Keratinocyte (primary cell): ENCODE measurements at regions not wholly inside any gene's neighbourhood (a gene's known extent, or its start where the extent isn't known, plus 50 kb on each side); places are given as distances from the start of the nearest gene placed in this dataset.

Source experiments
- DNase-seq: peaks from one replicate; pipeline ENCODE4 v3.0.0-alpha.2; 2011; ENCODE audit warnings: low read depth, missing footprints, low spot score
- FAIRE-seq: peaks from 2 replicates; lab custom pipeline; 2011; peaks lifted over from hg19 to GRCh38; lab: Jason Lieb, UNC
- H2AFZ ChIP-seq: 2 replicates; pipeline ENCODE4 v1.6.0; 2012; ENCODE audit warnings: low read length, control low read depth, inconsistent platforms; ENCODE audit not compliant: control insufficient read depth
- H3K27ac ChIP-seq: 2 replicates; pipeline ENCODE4 v1.5.1; 2011; ENCODE audit warnings: low read length; ENCODE audit not compliant: control insufficient read depth, insufficient read depth
- H3K27me3 ChIP-seq: 3 replicates; pipeline ENCODE4 v1.6.0; 2011; ENCODE audit warnings: low read length; ENCODE audit not compliant: control insufficient read depth, insufficient read depth; ENCODE audit errors: extremely low read depth
- H3K36me3 ChIP-seq, 2 experiments: 2 replicates in 1 of 2; 3 replicates in 1 of 2; pipeline ENCODE4 v1.5.1; 2011; ENCODE audit warnings: low read length in 2 of 2, mild to moderate bottlenecking in 1 of 2; ENCODE audit not compliant: control insufficient read depth in 2 of 2, insufficient read depth in 2 of 2; ENCODE audit errors: extremely low read depth in 1 of 2
- H3K4me1 ChIP-seq: 3 replicates; pipeline ENCODE4 v1.5.1; 2011; ENCODE audit warnings: low read length; ENCODE audit not compliant: control insufficient read depth, insufficient read depth; ENCODE audit errors: extremely low read depth
- H3K4me2 ChIP-seq: 3 replicates; pipeline ENCODE4 v1.6.0; 2011; ENCODE audit warnings: low read depth, low read length; ENCODE audit not compliant: control insufficient read depth, insufficient read depth; ENCODE audit errors: extremely low read depth
- H3K4me3 ChIP-seq, 3 experiments: fragments of 200-600 bp in 1 of 3; sonication (generic) in 1 of 3; 2 replicates in 2 of 3; 3 replicates in 1 of 3; pipeline ENCODE4 v1.5.1; 2011 to 2016; ENCODE audit warnings: low read length in 3 of 3, mild to moderate bottlenecking in 3 of 3, control low read depth in 2 of 3, inconsistent platforms in 1 of 3, low read depth in 1 of 3, mixed read lengths in 1 of 3, mixed run types in 1 of 3, moderate library complexity in 1 of 3; ENCODE audit not compliant: control insufficient read depth in 2 of 3, insufficient read depth in 2 of 3; ENCODE audit errors: extremely low read depth in 1 of 3
- H3K79me2 ChIP-seq: 2 replicates; pipeline ENCODE4 v1.6.0; 2012; ENCODE audit warnings: low read length; ENCODE audit not compliant: control insufficient read depth, insufficient read depth
- H3K9ac ChIP-seq: 3 replicates; pipeline ENCODE4 v1.6.0; 2011; ENCODE audit warnings: low read length; ENCODE audit not compliant: control insufficient read depth, insufficient read depth; ENCODE audit errors: extremely low read depth
- H3K9me1 ChIP-seq: 3 replicates; pipeline ENCODE4 v1.6.0; 2011; ENCODE audit warnings: low read length; ENCODE audit not compliant: control insufficient read depth, insufficient read depth; ENCODE audit errors: extremely low read depth
- H3K9me3 ChIP-seq: 2 replicates; pipeline ENCODE4 v1.5.1; 2012; ENCODE audit warnings: low read depth, low read length; ENCODE audit not compliant: control insufficient read depth
- H4K20me1 ChIP-seq: 3 replicates; pipeline ENCODE4 v1.6.0; 2011; ENCODE audit warnings: low read length; ENCODE audit not compliant: control insufficient read depth, insufficient read depth; ENCODE audit errors: extremely low read depth
- EZH2 ChIP-seq: IDR thresholded peaks from one replicate; pipeline ENCODE4 v1.6.1; 2012; ENCODE audit warnings: inconsistent platforms, mild to moderate bottlenecking, low read length, moderate library complexity
- dilution Hi-C: fragments of 300-500 bp; cut with MboI; formaldehyde crosslinking; loops from one replicate; pipeline ENCODE4 v1.7.0; 2020; ENCODE audit warnings: low sequenced_read_pairs; ENCODE audit not compliant: extremely low pct_ligation_motif_present
- TF ChIP-seq, protein P1 (sequence below), 3 experiments: IDR thresholded peaks in 1 of 3; conservative IDR thresholded peaks in 1 of 3; optimal IDR thresholded peaks in 1 of 3; 2 replicates in 2 of 3; 3 replicates in 1 of 3; pipeline versions ENCODE3 to v1.5.1; 2011; ENCODE audit warnings: low read length in 3 of 3, mild to moderate bottlenecking in 3 of 3, moderate library complexity in 2 of 3, control low read depth in 1 of 3, inconsistent platforms in 1 of 3; ENCODE audit not compliant: insufficient read depth in 2 of 3; ENCODE audit errors: extremely low read depth in 1 of 3

GRCh38 chr6:220312-220711, 72.0 kb upstream of the DUSP22 start:
- Histone ChIP-seq H4K20me1 (no peaks in the 10 kb centered on the region), H3K9me3 (peaks cover 2% of the 10 kb centered on the region), H3K36me3 (no peaks in the 10 kb centered on the region), H3K4me1 (peaks cover 38% of the 10 kb centered on the region), H2AFZ (no peak overlapping the region), H3K27ac (no peak overlapping the region), H3K27me3 (no peaks in the 10 kb centered on the region), H3K9me1 (no peaks in the 10 kb centered on the region), H3K9ac (no peak overlapping the region), H3K4me2 (no peak overlapping the region), H3K79me2 (no peaks in the 10 kb centered on the region), H3K4me3 (no peak overlapping the region)
- no peak for FAIRE-seq
- TF ChIP-seq, protein P1, sequence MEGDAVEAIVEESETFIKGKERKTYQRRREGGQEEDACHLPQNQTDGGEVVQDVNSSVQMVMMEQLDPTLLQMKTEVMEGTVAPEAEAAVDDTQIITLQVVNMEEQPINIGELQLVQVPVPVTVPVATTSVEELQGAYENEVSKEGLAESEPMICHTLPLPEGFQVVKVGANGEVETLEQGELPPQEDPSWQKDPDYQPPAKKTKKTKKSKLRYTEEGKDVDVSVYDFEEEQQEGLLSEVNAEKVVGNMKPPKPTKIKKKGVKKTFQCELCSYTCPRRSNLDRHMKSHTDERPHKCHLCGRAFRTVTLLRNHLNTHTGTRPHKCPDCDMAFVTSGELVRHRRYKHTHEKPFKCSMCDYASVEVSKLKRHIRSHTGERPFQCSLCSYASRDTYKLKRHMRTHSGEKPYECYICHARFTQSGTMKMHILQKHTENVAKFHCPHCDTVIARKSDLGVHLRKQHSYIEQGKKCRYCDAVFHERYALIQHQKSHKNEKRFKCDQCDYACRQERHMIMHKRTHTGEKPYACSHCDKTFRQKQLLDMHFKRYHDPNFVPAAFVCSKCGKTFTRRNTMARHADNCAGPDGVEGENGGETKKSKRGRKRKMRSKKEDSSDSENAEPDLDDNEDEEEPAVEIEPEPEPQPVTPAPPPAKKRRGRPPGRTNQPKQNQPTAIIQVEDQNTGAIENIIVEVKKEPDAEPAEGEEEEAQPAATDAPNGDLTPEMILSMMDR (optimal IDR thresholded peaks at IDR 0.05 in 1 of 3, IDR thresholded peaks at IDR 0.05 in 1 of 3, conservative IDR thresholded peaks at IDR 0.05 in 1 of 3; ENCODE audit: extremely low read depth in 1 of 3, insufficient read depth in 2 of 3, low read length in 3 of 3), result no peak
- no peak for TF ChIP-seq EZH2
- no peak for DNase-seq
- dilution Hi-C loops, result no loop called here

GRCh38 chr6:220721-221475, 71.4 kb upstream of the DUSP22 start:
- Histone ChIP-seq H3K27ac (no peak overlapping the region), H3K27me3 (no peaks in the 10 kb centered on the region), H3K9me1 (no peaks in the 10 kb centered on the region), H2AFZ (no peak overlapping the region), H3K79me2 (no peaks in the 10 kb centered on the region), H3K4me3 (no peak overlapping the region), H3K9me3 (peaks cover 3% of the 10 kb centered on the region), H3K36me3 (no peaks in the 10 kb centered on the region), H3K4me1 (peaks cover 38% of the 10 kb centered on the region), H4K20me1 (no peaks in the 10 kb centered on the region), H3K4me2 (no peak overlapping the region), H3K9ac (no peak overlapping the region)
- dilution Hi-C loops, result no loop called here
- no peak for DNase-seq
- no peak for TF ChIP-seq EZH2
- TF ChIP-seq, protein P1 (optimal IDR thresholded peaks at IDR 0.05 in 1 of 3, IDR thresholded peaks at IDR 0.05 in 1 of 3, conservative IDR thresholded peaks at IDR 0.05 in 1 of 3; ENCODE audit: extremely low read depth in 1 of 3, insufficient read depth in 2 of 3, low read length in 3 of 3), result no peak
- no peak for FAIRE-seq
